SIG-M5 treated with dmso at 0.1 percent for 504 hours (cell line): ENCODE measurements at regions not wholly inside any gene's neighbourhood (a gene's known extent, or its start where the extent isn't known, plus 50 kb on each side); places are given as distances from the start of the nearest gene placed in this dataset.

ENCODE experiments used
- DNase-seq: peaks from one replicate; lab custom pipeline; 2025; ENCODE audit not compliant: unreplicated experiment; lab: John Stamatoyannopoulos, UW

GRCh38 chr5:139733698-139734538, 61.7 kb upstream of the PSD2 start:
- DNase-seq = no peak

- no peak for DNase-seq
Measured at GRCh38 chr5:139734539-139734916, 61.1 kb upstream of the PSD2 start.

- no peak for DNase-seq
Measured at GRCh38 chr5:139738193-139739149, 57.1 kb upstream of the PSD2 start.

DNA sequence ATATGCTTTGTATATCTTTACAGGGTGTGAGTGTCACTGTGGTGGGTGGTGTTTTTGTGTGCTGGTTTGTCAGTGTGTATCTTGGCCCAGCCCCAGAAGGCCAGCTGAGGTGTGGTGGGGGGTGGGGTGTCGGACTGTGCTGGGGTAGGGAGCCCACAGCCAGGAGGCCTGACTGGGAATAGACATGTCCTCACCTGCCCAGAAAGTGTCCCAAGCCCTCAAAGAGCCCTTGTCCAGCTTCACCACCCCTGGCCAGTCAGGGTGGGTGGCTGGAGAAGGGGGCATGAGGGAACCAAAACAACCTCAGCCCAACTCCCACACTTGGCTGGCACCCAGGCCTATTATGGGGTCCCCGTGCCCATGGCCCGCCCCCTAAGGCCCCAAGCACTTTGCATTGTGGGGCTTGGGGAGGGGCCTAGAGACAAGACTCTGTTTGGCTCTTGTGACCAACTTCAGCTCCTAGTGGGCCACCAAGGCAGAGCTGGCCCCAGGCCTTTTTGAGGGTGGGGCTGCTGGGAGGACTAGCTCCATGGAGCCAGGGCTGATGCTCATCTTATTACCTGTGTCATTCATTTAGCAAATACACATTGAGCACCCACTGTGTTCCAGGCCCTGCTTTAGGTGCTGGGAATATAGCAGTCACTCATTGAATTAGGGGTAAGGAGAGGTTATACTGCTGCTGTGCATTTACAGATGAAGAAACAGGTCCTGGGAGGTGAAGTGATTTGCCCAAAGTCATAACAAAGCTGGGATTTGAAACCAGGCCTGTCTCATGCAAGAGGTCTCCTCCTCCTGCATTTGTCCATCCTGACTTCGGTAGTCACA, 56.2 kb upstream of the PSD2 start:
- no peak for DNase-seq

GRCh38 chr5:139740138-139740991, 55.2 kb upstream of the PSD2 start:
- no peak for DNase-seq

GRCh38 chr5:139740992-139741672, 54.5 kb upstream of the PSD2 start:
- DNase-seq = no peak

DNA sequence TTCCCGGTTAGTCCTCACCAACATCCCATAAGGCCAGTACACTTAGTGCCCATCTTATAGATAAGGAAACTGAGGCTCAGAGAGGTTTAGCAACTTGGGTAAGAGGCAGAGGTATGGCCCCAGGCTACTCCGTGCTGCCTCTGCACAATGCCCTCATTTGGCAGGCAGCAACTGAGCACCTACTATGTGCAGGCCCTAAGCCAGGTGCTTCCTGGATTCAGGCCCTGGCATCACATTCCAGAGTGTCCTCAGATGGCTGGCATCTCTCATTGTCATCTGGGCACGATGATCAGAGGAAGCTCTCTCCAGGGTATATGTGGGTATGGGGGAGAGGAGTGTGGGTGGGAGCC, 53.8 kb upstream of the PSD2 start:
- no peak for DNase-seq

- no peak for DNase-seq
Measured at GRCh38 chr5:139742173-139742903, 53.3 kb upstream of the PSD2 start.

DNA sequence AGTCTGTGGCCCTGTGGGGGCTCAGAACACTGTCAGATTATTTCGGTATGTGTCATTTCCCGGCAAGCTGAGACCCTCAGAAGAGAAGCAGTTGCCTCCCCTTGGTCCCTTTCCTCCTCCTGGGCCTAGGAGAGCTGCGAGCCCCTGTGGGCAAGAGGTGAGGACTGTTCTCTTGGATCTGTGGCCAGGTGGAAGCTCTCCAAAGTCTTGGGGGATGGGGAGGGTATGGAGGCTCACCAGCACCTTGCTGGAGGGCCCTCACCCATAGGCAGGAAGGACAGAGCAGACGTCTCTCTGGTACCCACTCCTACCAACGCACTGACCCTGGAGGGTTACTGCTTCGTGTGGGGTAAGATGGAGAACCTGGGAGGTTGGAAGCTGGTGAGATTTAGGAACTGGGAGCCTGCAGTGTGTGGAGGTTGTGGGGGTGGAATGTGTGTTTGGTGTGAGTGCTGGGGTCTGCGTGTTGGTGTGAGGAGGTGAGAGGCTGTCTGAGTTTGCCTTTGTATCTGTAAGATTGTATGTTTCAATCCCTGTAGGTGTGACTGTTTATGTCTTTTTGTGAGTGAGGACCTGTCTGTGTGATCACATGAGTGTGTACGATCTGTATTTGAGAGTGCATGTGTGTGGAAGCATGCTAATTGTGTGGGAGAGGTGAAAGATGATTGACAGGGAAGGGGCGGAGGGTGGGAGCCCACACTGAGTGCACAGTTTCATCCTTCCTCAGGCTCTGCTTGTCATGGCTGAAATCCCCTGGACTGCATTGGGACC, 52.4 kb upstream of the PSD2 start:
- DNase-seq = no peak

DNA sequence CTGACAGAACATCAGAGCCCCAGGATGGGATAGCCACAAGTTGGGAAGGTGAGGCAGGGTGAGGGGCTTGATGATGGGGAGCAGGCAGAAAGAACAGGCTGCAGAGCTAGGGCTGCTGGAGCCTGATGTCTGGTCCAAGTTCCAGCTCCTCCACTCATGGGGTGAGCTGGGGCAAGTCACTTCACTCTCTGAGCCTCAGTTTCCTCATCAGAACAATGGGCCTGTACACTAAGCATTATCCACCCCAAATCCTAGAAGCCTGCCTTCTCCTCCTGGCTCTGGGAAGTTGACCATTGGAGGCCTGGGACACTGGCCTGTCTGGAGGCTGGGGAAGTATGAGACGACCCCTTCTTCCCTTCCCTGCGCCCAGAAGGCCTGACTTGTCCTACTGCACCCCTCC, 51.8 kb upstream of the PSD2 start:
- no peak for DNase-seq

DNA sequence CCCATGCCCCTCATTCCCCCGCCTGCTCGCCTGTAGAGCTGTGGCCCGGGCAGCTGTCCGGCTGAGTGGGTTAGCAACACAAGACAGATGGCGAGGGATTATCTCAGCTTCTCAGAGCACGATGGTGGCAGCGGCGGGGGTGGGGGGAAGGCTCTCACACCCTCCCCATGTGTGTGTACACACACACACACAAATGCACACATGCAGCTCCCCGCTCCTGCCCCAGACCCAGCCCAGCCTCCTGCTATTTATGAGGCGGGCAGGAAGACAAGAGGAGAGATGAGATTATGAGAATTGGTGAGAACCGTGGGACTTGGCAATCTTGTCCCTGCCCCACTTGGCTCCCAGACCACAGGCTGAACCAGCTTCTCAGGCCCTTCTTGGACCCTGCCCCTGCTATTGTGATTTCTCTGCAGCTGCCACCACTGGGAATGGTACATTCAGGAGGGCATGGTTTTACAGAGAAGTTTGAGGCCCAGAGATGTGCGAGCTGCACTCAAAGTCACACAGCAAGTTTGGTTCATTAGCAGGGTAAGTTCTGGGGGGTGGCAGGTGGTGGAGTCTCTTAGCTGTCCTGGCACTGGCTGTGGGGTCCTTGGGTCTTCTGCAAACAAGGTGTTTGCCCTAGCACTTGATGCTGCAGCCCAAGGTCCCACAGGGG, 51.0 kb upstream of the PSD2 start:
- no peak for DNase-seq

- peak; percentile 34 for DNase-seq
Measured at GRCh38 chr5:139745132-139745799, 50.3 kb upstream of the PSD2 start.

GRCh38 chr5:139745800-139746690, 49.6 kb upstream of the PSD2 start:
- DNase-seq = peak; percentile 44
